ENCODE measurements at regions not wholly inside any gene's neighbourhood (a gene's known extent, or its start where the extent isn't known, plus 50 kb on each side); places are given as distances from the start of the nearest gene placed in this dataset.

- H3K9me3 ChIP-seq = no peaks in the 10 kb centered on the region
- WGBS, 2 donors (ENCODE audit: low coverage in 1 of 2) = 59 to 86% methylated on average over 3 to 5 of the region's 5 CpGs
- no peaks in the 10 kb centered on the region for H3K36me3 ChIP-seq
- H3K4me3 ChIP-seq = no peak overlapping the region
- H3K4me1 ChIP-seq = no peaks in the 10 kb centered on the region
- no peaks in the 10 kb centered on the region for H3K27me3 ChIP-seq
- H3K27ac ChIP-seq = no peak overlapping the region
- ATAC-seq = peak; percentile 73
- TF ChIP-seq, protein P1, sequence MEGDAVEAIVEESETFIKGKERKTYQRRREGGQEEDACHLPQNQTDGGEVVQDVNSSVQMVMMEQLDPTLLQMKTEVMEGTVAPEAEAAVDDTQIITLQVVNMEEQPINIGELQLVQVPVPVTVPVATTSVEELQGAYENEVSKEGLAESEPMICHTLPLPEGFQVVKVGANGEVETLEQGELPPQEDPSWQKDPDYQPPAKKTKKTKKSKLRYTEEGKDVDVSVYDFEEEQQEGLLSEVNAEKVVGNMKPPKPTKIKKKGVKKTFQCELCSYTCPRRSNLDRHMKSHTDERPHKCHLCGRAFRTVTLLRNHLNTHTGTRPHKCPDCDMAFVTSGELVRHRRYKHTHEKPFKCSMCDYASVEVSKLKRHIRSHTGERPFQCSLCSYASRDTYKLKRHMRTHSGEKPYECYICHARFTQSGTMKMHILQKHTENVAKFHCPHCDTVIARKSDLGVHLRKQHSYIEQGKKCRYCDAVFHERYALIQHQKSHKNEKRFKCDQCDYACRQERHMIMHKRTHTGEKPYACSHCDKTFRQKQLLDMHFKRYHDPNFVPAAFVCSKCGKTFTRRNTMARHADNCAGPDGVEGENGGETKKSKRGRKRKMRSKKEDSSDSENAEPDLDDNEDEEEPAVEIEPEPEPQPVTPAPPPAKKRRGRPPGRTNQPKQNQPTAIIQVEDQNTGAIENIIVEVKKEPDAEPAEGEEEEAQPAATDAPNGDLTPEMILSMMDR (IDR thresholded peaks at IDR 0.05) = no peak
- TF ChIP-seq EP300 (IDR thresholded peaks at IDR 0.05) (no peak), POLR2A (IDR thresholded peaks at IDR 0.05) (no peak)
These were observed 583.7 kb upstream of the SPRY2 start for GRCh38 chr13:80924596-80924995.

GRCh38 chr13:80923907-80924306 is 583.0 kb upstream of the SPRY2 start:
- no peaks in the 10 kb centered on the region for H3K9me3 ChIP-seq
- no peak for TF ChIP-seq POLR2AphosphoS5 (IDR thresholded peaks at IDR 0.05)
- TF ChIP-seq, protein P1 (IDR thresholded peaks at IDR 0.05) = no peak
- TF ChIP-seq POLR2A (IDR thresholded peaks at IDR 0.05) = no peak
- TF ChIP-seq EP300 (IDR thresholded peaks at IDR 0.05) = no peak
- H3K27me3 ChIP-seq = no peaks in the 10 kb centered on the region
- no peaks in the 10 kb centered on the region for H3K4me1 ChIP-seq
- ATAC-seq = no peak
- H3K36me3 ChIP-seq = no peaks in the 10 kb centered on the region
- H3K4me3 ChIP-seq = no peak overlapping the region
- no peak overlapping the region for H3K27ac ChIP-seq
- 81 to 82% methylated on average over 3 of the region's 3 CpGs for WGBS, 2 donors (ENCODE audit: low coverage in 1 of 2)

- H3K9me3 ChIP-seq = no peaks in the 10 kb centered on the region
- TF ChIP-seq POLR2AphosphoS5 (IDR thresholded peaks at IDR 0.05) = no peak
- TF ChIP-seq EP300 (IDR thresholded peaks at IDR 0.05) = no peak
- TF ChIP-seq, protein P1 (IDR thresholded peaks at IDR 0.05) = no peak
- TF ChIP-seq POLR2A (IDR thresholded peaks at IDR 0.05) = no peak
- H3K27ac ChIP-seq = no peak overlapping the region
- H3K4me1 ChIP-seq = no peaks in the 10 kb centered on the region
- no peaks in the 10 kb centered on the region for H3K36me3 ChIP-seq
- no peak for ATAC-seq
- no peak overlapping the region for H3K4me3 ChIP-seq
- H3K27me3 ChIP-seq = no peaks in the 10 kb centered on the region
- 87 to 92% methylated on average over 2 of the region's 2 CpGs for WGBS, 2 donors (ENCODE audit: low coverage in 1 of 2)
These were observed 581.0 kb upstream of the SPRY2 start for GRCh38 chr13:80921971-80922370.

- 74% methylated on average over 2 of the region's 2 CpGs; no CpG with 5 or more reads in 1 of the 2 donors for WGBS, 2 donors (ENCODE audit: low coverage in 1 of 2)
- ATAC-seq = no peak
- Histone ChIP-seq H3K4me3 (no peak overlapping the region), H3K4me1 (no peaks in the 10 kb centered on the region), H3K27me3 (no peaks in the 10 kb centered on the region), H3K27ac (no peak overlapping the region), H3K36me3 (no peaks in the 10 kb centered on the region), H3K9me3 (no peaks in the 10 kb centered on the region)
- TF ChIP-seq, protein P1 (IDR thresholded peaks at IDR 0.05) = no peak
- no peak for TF ChIP-seq POLR2AphosphoS5 (IDR thresholded peaks at IDR 0.05)
- no peak for TF ChIP-seq EP300 (IDR thresholded peaks at IDR 0.05)
- no peak for TF ChIP-seq POLR2A (IDR thresholded peaks at IDR 0.05)
These were observed 580.6 kb upstream of the SPRY2 start for GRCh38 chr13:80921541-80921940.

DNA sequence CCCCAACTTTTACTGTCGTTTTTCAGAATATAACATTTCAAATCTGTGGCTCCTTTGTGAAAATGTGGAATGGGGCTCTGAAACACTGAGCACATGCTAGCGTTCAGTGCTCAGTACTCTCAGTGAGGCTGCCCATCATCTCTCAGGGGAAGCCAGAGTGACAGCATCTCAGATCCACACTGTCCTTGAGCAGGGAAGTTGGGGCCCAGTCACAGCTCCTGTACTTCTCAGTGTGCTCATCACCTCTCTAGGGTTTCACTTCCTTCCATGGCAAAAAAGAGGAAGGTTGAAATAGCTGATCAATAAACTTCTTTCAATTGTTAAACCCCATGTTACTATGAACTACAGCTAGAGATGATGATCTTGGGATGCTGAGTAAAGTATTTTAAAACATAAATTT is 565.9 kb upstream of the SPRY2 start:
- Histone ChIP-seq H3K27ac (no peak overlapping the region), H3K4me1 (no peaks in the 10 kb centered on the region), H3K4me3 (no peak overlapping the region), H3K9me3 (peaks cover 0 to 6% (median 0%) of the 10 kb centered on the region in 3 donors), H3K36me3 (no peaks in the 10 kb centered on the region), H3K27me3 (no peaks in the 10 kb centered on the region)
- TF ChIP-seq, protein P1 (IDR thresholded peaks at IDR 0.05) = no peak
- 60 to 78% methylated on average over 1 to 2 of the region's 2 CpGs for WGBS, 2 donors (ENCODE audit: low coverage in 1 of 2)
- ATAC-seq = no peak

All from gastroesophageal sphincter (tissue), 4 donors.